Coronary artery (tissue), 2 donors: ENCODE measurements at regions not wholly inside any gene's neighbourhood (a gene's known extent, or its start where the extent isn't known, plus 50 kb on each side); places are given as distances from the start of the nearest gene placed in this dataset.

Source experiments
- DNase-seq: peaks from one replicate; pipeline ENCODE4 v3.0.0-alpha.2; 2017; ENCODE audit warnings: low spot score
- H3K27ac ChIP-seq, 2 donors: fragments of 200-600 bp; sonication (generic); one replicate each; pipeline ENCODE4 v1.5.1; 2016 to 2019
- H3K4me3 ChIP-seq: fragments of 200-600 bp; sonication (generic); 2 replicates; pipeline ENCODE4 v1.5.1; 2016; ENCODE audit warnings: mild to moderate bottlenecking, moderate library complexity
- TF ChIP-seq, protein P1 (sequence below): fragments of 200-600 bp; sonication (generic); IDR thresholded peaks from one replicate; pipeline ENCODE4 v1.5.1; 2019; ENCODE audit warnings: antibody characterized with exemption

DNA sequence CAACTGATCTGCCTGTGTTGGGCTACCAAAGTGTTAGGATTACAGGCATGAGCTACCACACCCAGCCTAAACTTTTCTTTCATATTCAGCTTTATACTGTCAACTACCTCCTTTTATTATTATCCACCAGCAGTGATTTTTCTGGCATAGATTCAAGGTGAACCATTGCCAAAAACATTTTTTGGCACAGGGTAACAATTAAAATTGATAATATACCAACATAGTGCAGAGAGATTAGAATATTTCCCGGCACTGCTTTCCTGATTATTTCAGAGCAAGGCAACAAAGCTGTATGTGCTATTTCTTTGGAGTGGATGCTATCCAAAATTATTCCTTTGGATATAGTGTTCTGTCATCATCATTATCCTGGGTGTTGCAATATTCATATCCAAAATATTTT, 781.6 kb upstream of the SOX9 start:
- TF ChIP-seq, protein P1, sequence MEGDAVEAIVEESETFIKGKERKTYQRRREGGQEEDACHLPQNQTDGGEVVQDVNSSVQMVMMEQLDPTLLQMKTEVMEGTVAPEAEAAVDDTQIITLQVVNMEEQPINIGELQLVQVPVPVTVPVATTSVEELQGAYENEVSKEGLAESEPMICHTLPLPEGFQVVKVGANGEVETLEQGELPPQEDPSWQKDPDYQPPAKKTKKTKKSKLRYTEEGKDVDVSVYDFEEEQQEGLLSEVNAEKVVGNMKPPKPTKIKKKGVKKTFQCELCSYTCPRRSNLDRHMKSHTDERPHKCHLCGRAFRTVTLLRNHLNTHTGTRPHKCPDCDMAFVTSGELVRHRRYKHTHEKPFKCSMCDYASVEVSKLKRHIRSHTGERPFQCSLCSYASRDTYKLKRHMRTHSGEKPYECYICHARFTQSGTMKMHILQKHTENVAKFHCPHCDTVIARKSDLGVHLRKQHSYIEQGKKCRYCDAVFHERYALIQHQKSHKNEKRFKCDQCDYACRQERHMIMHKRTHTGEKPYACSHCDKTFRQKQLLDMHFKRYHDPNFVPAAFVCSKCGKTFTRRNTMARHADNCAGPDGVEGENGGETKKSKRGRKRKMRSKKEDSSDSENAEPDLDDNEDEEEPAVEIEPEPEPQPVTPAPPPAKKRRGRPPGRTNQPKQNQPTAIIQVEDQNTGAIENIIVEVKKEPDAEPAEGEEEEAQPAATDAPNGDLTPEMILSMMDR = no peak
- no peak for DNase-seq
- H3K4me3 ChIP-seq = no peak overlapping the region
- H3K27ac ChIP-seq = no peak overlapping the region

DNA sequence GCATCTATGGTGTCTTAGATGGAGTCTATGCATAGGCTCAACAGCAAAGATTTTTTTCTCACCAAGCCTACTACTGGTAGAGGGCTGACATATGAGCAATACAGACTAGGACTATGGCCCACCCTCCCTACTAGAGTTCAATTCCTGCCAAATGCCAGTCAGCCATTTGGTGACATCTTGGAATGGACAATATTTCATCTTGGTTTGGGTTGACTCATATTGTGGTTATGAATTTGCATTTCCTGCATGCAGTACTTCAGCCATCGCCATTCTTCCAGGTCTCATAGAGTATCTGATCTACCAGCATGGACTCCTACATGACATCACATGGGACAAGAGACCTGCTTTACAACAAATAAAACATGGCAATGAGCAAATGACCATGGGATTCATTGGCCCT, 778.1 kb upstream of the SOX9 start:
- Histone ChIP-seq H3K4me3 (no peak overlapping the region), H3K27ac (no peak overlapping the region)
- TF ChIP-seq, protein P1 = no peak
- DNase-seq = no peak

DNA sequence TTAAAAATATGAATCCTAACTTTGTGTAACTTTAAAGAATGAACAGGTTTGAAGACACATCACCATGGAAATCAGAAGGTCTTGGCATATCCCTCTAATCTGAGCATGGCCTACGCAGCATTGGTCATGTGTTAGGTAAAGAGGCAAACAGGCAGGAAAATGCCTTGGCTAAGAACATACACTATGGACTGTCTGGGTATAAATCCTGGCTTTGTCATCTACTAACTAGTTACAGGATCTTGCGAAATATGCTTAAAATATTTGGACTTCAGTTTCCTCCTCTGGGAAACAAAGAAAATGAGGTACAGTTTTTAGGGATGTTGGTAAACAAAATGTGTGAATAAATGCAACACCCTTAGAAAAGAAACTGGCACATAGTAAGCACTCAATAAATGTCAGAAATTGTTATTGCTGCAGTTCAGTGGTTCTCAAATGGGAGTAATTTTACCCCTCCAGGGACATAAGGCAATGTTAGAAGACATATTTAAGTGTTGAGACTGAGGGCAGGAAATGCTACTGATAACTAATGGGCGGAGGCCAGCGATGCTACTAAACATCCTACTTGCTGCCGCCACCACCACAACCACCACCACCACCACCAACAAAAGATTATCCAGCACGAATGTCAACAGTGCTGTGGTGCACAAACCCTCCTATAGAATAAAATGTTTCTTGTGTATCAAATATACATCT, 770.8 kb upstream of the SOX9 start:
- TF ChIP-seq, protein P1 = no peak
- no peak overlapping the region for H3K4me3 ChIP-seq
- no peak for DNase-seq
- H3K27ac ChIP-seq = no peak overlapping the region

DNA sequence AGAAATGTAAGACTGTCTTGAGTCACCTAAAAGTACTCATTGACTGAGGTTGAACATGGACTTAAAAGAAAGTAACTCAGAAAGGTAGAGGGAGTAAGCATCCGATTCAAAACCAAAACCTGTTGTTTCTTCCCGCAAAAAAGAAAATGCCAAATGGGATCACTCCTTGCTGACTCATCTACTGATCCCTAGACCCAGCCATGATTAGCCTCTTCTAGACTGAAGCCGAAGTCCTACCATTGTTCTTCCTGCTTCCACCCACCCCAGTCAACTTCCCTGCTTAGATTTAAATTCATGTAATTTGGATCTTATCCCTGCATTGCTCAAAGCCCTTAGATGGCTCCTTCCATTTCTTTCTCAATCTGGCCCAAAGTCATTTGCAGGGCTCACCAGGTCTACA, 760.5 kb upstream of the SOX9 start:
- DNase-seq = no peak
- TF ChIP-seq, protein P1 = no peak
- H3K27ac ChIP-seq = no peak overlapping the region
- H3K4me3 ChIP-seq = no peak overlapping the region

DNA sequence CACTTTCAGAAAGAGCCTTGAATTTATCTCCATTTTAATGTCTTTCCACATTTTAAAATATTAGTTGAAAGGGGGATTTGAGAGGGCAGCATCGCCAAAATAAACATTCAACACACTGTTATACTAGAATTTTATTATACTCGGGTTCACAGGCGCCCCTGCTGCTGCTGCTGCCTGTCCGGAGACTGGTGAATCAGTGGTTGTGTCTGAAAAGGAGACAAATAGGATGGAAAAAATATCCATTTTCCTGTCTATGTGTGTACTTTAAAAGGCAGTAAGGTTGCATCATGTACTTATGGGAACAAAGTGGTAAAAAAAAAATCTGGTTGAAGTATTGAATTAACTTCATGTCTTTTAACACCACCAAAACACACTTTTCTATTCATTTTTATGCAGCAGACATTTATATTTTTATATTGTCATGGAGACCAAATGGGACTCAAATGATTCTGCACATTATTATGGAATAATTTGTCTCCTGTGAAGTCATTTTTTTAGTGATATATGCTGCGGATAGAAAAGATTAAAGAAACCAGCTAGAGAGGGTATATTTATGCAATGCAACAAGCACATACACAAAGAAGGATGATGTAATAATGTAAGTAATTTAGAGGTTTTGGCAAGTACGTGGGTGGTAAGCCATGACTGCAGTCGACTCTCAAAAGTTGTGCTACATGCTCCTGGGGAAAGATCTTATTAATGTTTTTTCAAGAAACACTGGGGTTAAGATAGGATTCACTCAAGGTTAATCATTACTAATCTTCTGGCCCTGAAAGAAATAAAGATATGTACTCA, 759.0 kb upstream of the SOX9 start:
- no peak for DNase-seq
- H3K27ac ChIP-seq = no peak overlapping the region
- no peak overlapping the region for H3K4me3 ChIP-seq
- TF ChIP-seq, protein P1 = no peak

DNA sequence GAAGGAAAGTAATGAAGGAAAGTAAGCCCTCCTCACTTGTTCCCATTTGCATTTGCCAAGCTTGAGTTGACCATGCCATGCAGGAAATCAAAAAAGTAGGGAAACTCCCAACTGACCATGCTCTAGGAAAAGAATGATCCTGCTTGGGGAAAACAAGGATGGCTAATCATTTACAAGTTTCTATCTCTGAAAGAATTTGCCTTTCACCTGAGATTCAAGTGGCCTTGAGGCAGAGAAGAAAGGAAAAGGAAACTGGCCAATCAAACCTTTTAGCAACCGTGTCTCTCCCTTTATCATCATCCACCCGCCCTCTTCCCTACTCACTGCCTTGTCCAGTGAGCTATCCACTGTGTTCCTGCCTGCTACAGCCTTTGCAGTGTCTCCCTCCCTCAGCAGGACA, 757.2 kb upstream of the SOX9 start:
- Histone ChIP-seq H3K4me3 (no peak overlapping the region), H3K27ac (no peak overlapping the region)
- TF ChIP-seq, protein P1 = no peak
- DNase-seq = no peak

DNA sequence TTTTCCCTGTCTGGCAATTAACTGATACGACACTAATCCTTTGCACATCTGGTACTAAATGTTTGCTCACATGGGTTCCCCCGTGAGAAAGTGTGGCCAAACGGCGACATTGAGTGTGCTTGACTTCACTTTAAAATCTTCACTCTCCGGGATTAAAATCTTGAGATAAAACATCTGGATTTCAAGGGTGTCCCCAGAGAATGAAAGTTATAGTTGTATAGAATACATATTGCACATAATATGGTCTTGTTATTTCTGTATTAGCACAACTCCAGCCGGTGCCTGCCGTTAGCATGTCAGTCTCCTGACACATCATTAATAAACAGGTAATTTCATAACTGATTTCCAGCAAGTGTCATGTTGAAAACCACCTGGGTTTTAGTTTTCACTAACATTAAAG, 749.0 kb upstream of the SOX9 start:
- TF ChIP-seq, protein P1 = no peak
- no peak overlapping the region for H3K27ac ChIP-seq
- no peak for DNase-seq
- no peak overlapping the region for H3K4me3 ChIP-seq
